SU-DHL-6 (cell line): ENCODE measurements at regions not wholly inside any gene's neighbourhood (a gene's known extent, or its start where the extent isn't known, plus 50 kb on each side); places are given as distances from the start of the nearest gene placed in this dataset.

ENCODE experiments used
- H2AFZ ChIP-seq: fragments of 200-600 bp; sonication (generic); 2 replicates; pipeline ENCODE4 v1.6.1; 2014; ENCODE audit warnings: low read depth, mild to moderate bottlenecking, moderate library complexity, mixed read lengths, antibody characterized with exemption, low read length; ENCODE audit not compliant: severe bottlenecking
- H3F3A ChIP-seq: fragments of 200-600 bp; shearing (Covaris generic); 2 replicates; pipeline ENCODE4 v1.6.0; 2016; ENCODE audit warnings: antibody characterized with exemption, mild to moderate bottlenecking; ENCODE audit not compliant: insufficient read depth
- H3K27ac ChIP-seq: fragments of 200-600 bp; sonication (generic); 2 replicates; pipeline ENCODE4 v1.5.1; 2016; ENCODE audit warnings: low read depth, mild to moderate bottlenecking, low read length, moderate library complexity, mixed read lengths
- H3K27me3 ChIP-seq: fragments of 200-600 bp; sonication (generic), shearing (Covaris generic); 2 replicates; pipeline ENCODE4 v1.6.0; 2014; ENCODE audit warnings: mild to moderate bottlenecking, low read length
- H3K36me3 ChIP-seq: fragments of 200-600 bp; sonication (generic); 2 replicates; pipeline ENCODE4 v1.6.1; 2014; ENCODE audit warnings: mild to moderate bottlenecking, low read length, mixed read lengths
- H3K4me2 ChIP-seq: fragments of 300-600, 200-600 bp; shearing (Covaris generic), sonication (generic); 2 replicates; pipeline ENCODE4 v1.6.0; 2014; ENCODE audit warnings: low read length, low read depth, mild to moderate bottlenecking; ENCODE audit not compliant: poor library complexity, severe bottlenecking
- H3K4me3 ChIP-seq: fragments of 200-600 bp; sonication (generic); 2 replicates; pipeline ENCODE4 v1.5.1; 2014; ENCODE audit warnings: antibody characterized with exemption, low read length, mild to moderate bottlenecking, mixed read lengths; ENCODE audit not compliant: insufficient read depth, poor library complexity, severe bottlenecking
- H3K79me2 ChIP-seq: fragments of 200-600 bp; sonication (generic); 2 replicates; pipeline ENCODE4 v1.6.1; 2014; ENCODE audit warnings: mild to moderate bottlenecking, low read length, moderate library complexity; ENCODE audit not compliant: insufficient read depth
- H3K9ac ChIP-seq: fragments of 200-600 bp; sonication (generic); 2 replicates; pipeline ENCODE4 v1.7.0; 2014; ENCODE audit warnings: mild to moderate bottlenecking, low read length
- H3K9me2 ChIP-seq: fragments of 200-600 bp; sonication (generic); replicated peaks from 2 replicates; pipeline ENCODE4 v1.6.1; 2014; ENCODE audit warnings: low read length; ENCODE audit not compliant: insufficient read depth
- H3K9me3 ChIP-seq: fragments of 200-600 bp; sonication (generic); 2 replicates; pipeline ENCODE4 v1.6.1; 2014; ENCODE audit warnings: low read length, mixed read lengths; ENCODE audit not compliant: insufficient read depth
- H4K20me1 ChIP-seq: fragments of 200-600 bp; sonication (generic); 2 replicates; pipeline ENCODE4 v1.6.1; 2014; ENCODE audit warnings: low read depth, mild to moderate bottlenecking, antibody characterized with exemption, low read length, moderate library complexity, mixed read lengths
- CTCF ChIP-seq: fragments of 200-600 bp; sonication (generic); IDR thresholded peaks from one replicate; pipeline ENCODE4 v1.5.1; 2017; ENCODE audit warnings: antibody characterized with exemption, mild to moderate bottlenecking, low read length, moderate library complexity; ENCODE audit not compliant: insufficient read depth, poor library complexity, severe bottlenecking
- EZH2phosphoT487 ChIP-seq: fragments of 200-600 bp; sonication (generic), shearing (Covaris generic); conservative IDR thresholded peaks from 2 replicates; pipeline ENCODE4 v1.6.1; 2018; ENCODE audit warnings: mild to moderate bottlenecking, antibody characterized with exemption, low read length, moderate library complexity, mixed read lengths

- H3K36me3 ChIP-seq = no peaks in the 10 kb centered on the region
- no peaks in the 10 kb centered on the region for H4K20me1 ChIP-seq
- H3K27ac ChIP-seq = no peak overlapping the region
- H3K27me3 ChIP-seq = no peaks in the 10 kb centered on the region
- H3K79me2 ChIP-seq = no peaks in the 10 kb centered on the region
- H3K4me2 ChIP-seq = no peak overlapping the region
- no peak overlapping the region for H3K4me3 ChIP-seq
- TF ChIP-seq CTCF (no peak), EZH2phosphoT487 (no peak)
- H3F3A ChIP-seq = no peaks in the 10 kb centered on the region
- no peak overlapping the region for H2AFZ ChIP-seq
- no peaks in the 10 kb centered on the region for H3K9me2 ChIP-seq
- H3K9ac ChIP-seq = no peak overlapping the region
- H3K9me3 ChIP-seq = no peaks in the 10 kb centered on the region
Observed at GRCh38 chr3:43951813-43952212, 261.1 kb downstream of the ABHD5 start.

- Histone ChIP-seq H3K27ac (no peak overlapping the region), H3K4me2 (no peak overlapping the region)
- TF ChIP-seq CTCF (no peak), EZH2phosphoT487 (no peak)
Observed at GRCh38 chr3:43953380-43953779, 262.6 kb downstream of the ABHD5 start.

GRCh38 chr3:43953814-43954692 is 263.3 kb downstream of the ABHD5 start:
- H3K79me2 ChIP-seq = no peaks in the 10 kb centered on the region
- no peak for TF ChIP-seq CTCF
- TF ChIP-seq EZH2phosphoT487 = no peak
- no peak overlapping the region for H3K27ac ChIP-seq
- no peaks in the 10 kb centered on the region for H3K27me3 ChIP-seq
- H3F3A ChIP-seq = no peaks in the 10 kb centered on the region
- no peaks in the 10 kb centered on the region for H4K20me1 ChIP-seq
- no peaks in the 10 kb centered on the region for H3K9me3 ChIP-seq
- H2AFZ ChIP-seq = no peak overlapping the region
- no peaks in the 10 kb centered on the region for H3K36me3 ChIP-seq
- H3K4me3 ChIP-seq = no peak overlapping the region
- no peak overlapping the region for H3K9ac ChIP-seq
- no peaks in the 10 kb centered on the region for H3K9me2 ChIP-seq
- H3K4me2 ChIP-seq = no peak overlapping the region

More at GRCh38 chr3:43953380-43953779, 262.6 kb downstream of the ABHD5 start:
- Histone ChIP-seq H3F3A (no peaks in the 10 kb centered on the region), H2AFZ (no peak overlapping the region), H3K4me3 (no peak overlapping the region), H3K9ac (no peak overlapping the region), H3K36me3 (no peaks in the 10 kb centered on the region), H3K79me2 (no peaks in the 10 kb centered on the region), H4K20me1 (no peaks in the 10 kb centered on the region), H3K27me3 (no peaks in the 10 kb centered on the region), H3K9me2 (no peaks in the 10 kb centered on the region), H3K9me3 (no peaks in the 10 kb centered on the region)
